NCI-H187 (cell line): ENCODE measurements at regions not wholly inside any gene's neighbourhood (a gene's known extent, or its start where the extent isn't known, plus 50 kb on each side); places are given as distances from the start of the nearest gene placed in this dataset.
"Not testable (repeated sequence)": the region's sequence is repeated elsewhere in the genome, so short reads cannot be mapped to it uniquely, and the experiment has no call there.

ENCODE experiments used
- DNase-seq, 2 experiments: peaks; one replicate each; lab custom pipeline; 2025; lab: John Stamatoyannopoulos, UW

- DNase-seq, result no peak
These were observed 129.3 kb upstream of the PDE7B start for GRCh38 chr6:135722190-135722589.

GRCh38 chr6:135722679-135723078, 128.8 kb upstream of the PDE7B start:
- DNase-seq, result no peak

- DNase-seq, result no peak
These were observed 122.9 kb upstream of the PDE7B start for GRCh38 chr6:135728589-135728988.

GRCh38 chr6:135731116-135731515, 120.4 kb upstream of the PDE7B start:
- no peak for DNase-seq

GRCh38 chr6:135736351-135736750, 115.2 kb upstream of the PDE7B start:
- DNase-seq, result not testable (repeated sequence)

GRCh38 chr6:135738636-135739035, 112.9 kb upstream of the PDE7B start:
- DNase-seq, result no peak

- DNase-seq, result no peak
These were observed 112.2 kb upstream of the PDE7B start for GRCh38 chr6:135739288-135739687.

GRCh38 chr6:135740580-135740979, 110.9 kb upstream of the PDE7B start:
- no peak for DNase-seq

GRCh38 chr6:135743476-135743875, 108.0 kb upstream of the PDE7B start:
- DNase-seq, result no peak

GRCh38 chr6:135748189-135748588, 103.3 kb upstream of the PDE7B start:
- DNase-seq, result no peak

GRCh38 chr6:135750081-135750480, 101.4 kb upstream of the PDE7B start:
- DNase-seq, result no peak

- no peak for DNase-seq
These were observed 98.3 kb upstream of the PDE7B start for GRCh38 chr6:135753196-135753595.

GRCh38 chr6:135759831-135760230, 91.7 kb upstream of the PDE7B start:
- DNase-seq, result no peak

GRCh38 chr6:135774006-135774405, 77.5 kb upstream of the PDE7B start:
- no peak for DNase-seq

GRCh38 chr6:135779213-135779612, 72.3 kb upstream of the PDE7B start:
- no peak for DNase-seq

- no peak for DNase-seq
These were observed 71.2 kb upstream of the PDE7B start for GRCh38 chr6:135780326-135780725.

GRCh38 chr6:135782546-135782945, 69.0 kb upstream of the PDE7B start:
- DNase-seq, result no peak

GRCh38 chr6:135784507-135784906, 67.0 kb upstream of the PDE7B start:
- no peak for DNase-seq

- no peak for DNase-seq
These were observed 62.0 kb upstream of the PDE7B start for GRCh38 chr6:135789375-135790050.

GRCh38 chr6:135791441-135791840, 60.1 kb upstream of the PDE7B start:
- DNase-seq, result no peak

GRCh38 chr6:135796643-135797305, 54.7 kb upstream of the PDE7B start:
- no peak for DNase-seq

GRCh38 chr6:135797361-135797760, 54.1 kb upstream of the PDE7B start:
- DNase-seq, result no peak

- DNase-seq, result no peak
These were observed 52.6 kb upstream of the PDE7B start for GRCh38 chr6:135798751-135799515.
